ENCODE measurements at regions not wholly inside any gene's neighbourhood (a gene's known extent, or its start where the extent isn't known, plus 50 kb on each side); places are given as distances from the start of the nearest gene placed in this dataset.

GRCh38 chr13:109870696-109871370, 84.5 kb upstream of the IRS2 start:
- DNase-seq (ENCODE audit: low read depth): peak; percentile 73
- no peak for TF ChIP-seq CTCF (conservative IDR thresholded peaks at IDR 0.05; ENCODE audit: control insufficient read depth, insufficient read depth, low read depth, low read length)
- no peak overlapping the region for H3K4me3 ChIP-seq (ENCODE audit: control insufficient read depth, low read depth, low read length)

GRCh38 chr13:109870274-109870673, 83.9 kb upstream of the IRS2 start:
- H3K4me3 ChIP-seq (ENCODE audit: control insufficient read depth, low read depth, low read length): no peak overlapping the region
- no peak for DNase-seq (ENCODE audit: low read depth)
- no peak for TF ChIP-seq CTCF (conservative IDR thresholded peaks at IDR 0.05; ENCODE audit: control insufficient read depth, insufficient read depth, low read depth, low read length)

GRCh38 chr13:109869312-109870237, 83.2 kb upstream of the IRS2 start:
- no peak for DNase-seq (ENCODE audit: low read depth)
- H3K4me3 ChIP-seq (ENCODE audit: control insufficient read depth, low read depth, low read length): no peak overlapping the region
- TF ChIP-seq CTCF (conservative IDR thresholded peaks at IDR 0.05; ENCODE audit: control insufficient read depth, insufficient read depth, low read depth, low read length): no peak

GRCh38 chr13:109868578-109869311, 82.4 kb upstream of the IRS2 start:
- DNase-seq (ENCODE audit: low read depth): peak; percentile 55
- H3K4me3 ChIP-seq (ENCODE audit: control insufficient read depth, low read depth, low read length): no peak overlapping the region
- no peak for TF ChIP-seq CTCF (conservative IDR thresholded peaks at IDR 0.05; ENCODE audit: control insufficient read depth, insufficient read depth, low read depth, low read length)

GRCh38 chr13:109867766-109868165, 81.4 kb upstream of the IRS2 start:
- H3K4me3 ChIP-seq (ENCODE audit: control insufficient read depth, low read depth, low read length): no peak overlapping the region

More at GRCh38 chr13:109867766-109868165, 81.4 kb upstream of the IRS2 start:
- TF ChIP-seq CTCF (conservative IDR thresholded peaks at IDR 0.05; ENCODE audit: control insufficient read depth, insufficient read depth, low read depth, low read length): no peak
- DNase-seq (ENCODE audit: low read depth): peak; percentile 45

Measured in fibroblast of mammary gland (primary cell).